SHP77 (cell line): ENCODE measurements at regions not wholly inside any gene's neighbourhood (a gene's known extent, or its start where the extent isn't known, plus 50 kb on each side); places are given as distances from the start of the nearest gene placed in this dataset.
"Not testable (repeated sequence)": the region's sequence is repeated elsewhere in the genome, so short reads cannot be mapped to it uniquely, and the experiment has no call there.

Source experiments
- DNase-seq, 2 experiments: peaks; one replicate each; lab custom pipeline; 2025; lab: John Stamatoyannopoulos, UW

DNA sequence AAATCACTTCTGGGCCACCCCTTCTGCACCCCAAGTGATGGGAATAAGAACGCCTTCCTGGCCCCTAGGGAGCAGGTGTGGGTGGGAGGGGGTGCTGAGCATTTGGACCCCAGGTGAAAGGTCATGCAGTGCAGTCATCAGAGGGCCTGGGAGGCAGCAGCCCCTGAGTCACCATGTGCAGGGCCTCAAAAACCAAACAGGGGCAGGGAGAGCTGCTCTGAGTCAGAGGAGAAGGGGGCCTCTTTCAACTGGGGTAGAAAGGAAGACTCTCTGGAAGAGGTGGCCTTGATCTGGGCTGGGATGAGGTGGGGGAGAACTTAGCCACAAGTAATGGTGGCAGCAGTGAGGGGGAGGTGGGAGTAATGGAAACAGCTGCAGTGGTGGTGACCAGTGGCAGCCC is 164.3 kb downstream of the BUB3 start:
- no peak for DNase-seq

DNA sequence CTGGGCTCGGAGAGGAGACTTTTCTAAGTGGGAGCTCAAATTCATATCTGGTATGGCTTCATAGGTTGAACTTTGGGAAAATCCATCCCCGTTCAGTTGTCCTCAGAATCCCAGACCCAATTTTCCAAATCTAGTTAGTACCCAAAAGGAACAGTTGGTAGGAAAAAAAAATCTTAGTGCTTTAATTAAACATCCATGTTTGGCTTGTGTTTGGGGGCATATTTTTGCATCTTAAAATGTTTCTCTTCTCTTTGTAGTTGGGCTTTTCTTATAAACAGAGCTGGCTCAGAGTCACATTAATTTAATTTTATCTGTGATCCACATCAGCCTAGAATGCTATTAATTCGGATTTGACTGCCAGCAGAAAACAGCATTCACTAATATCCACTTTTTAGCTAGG is 165.9 kb downstream of the BUB3 start:
- DNase-seq = no peak

DNA sequence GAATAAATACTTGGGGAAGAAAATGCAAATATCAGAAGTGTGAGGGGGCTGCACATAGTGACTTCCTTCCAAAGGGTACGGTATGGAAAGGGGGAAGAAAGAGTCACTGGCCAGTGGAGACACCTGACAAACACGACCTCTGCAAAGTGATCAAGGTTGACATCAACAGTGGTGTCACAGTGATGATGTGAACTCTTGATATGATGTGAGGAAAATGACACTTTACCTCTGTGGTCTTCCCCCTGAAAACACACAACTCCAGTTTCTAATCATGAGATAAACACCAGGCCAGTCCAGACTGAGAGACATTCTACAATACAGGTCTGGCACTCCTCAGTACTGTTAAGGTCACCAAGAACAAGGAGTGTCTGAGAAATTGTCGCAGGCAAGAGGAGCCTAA is 169.7 kb downstream of the BUB3 start:
- no peak for DNase-seq

DNA sequence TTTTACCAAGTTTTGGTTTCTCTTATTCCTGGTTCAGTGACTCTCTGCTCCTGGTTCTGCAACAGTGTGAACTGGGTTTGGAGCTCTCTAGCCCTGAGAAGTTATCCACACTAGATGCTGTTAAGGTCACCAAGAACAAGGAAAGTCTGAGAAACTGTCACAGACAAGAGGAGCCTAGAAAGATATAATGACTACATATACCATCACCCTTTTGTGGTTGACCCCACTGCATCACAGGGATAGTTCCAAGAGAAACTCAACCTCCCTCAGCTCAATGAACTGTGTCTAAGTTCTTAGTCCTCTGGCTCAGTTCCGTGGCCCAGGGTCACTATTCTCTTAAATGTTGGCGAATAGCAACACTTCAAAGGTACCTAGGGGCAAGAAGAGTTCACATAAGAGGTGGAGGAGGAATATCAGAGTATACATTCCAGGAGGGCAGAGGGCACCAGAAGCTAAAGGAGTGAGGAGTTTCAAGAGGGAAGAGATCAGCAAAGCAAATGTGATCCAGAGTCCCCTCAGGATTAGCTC is 171.5 kb downstream of the BUB3 start:
- DNase-seq = no peak

DNA sequence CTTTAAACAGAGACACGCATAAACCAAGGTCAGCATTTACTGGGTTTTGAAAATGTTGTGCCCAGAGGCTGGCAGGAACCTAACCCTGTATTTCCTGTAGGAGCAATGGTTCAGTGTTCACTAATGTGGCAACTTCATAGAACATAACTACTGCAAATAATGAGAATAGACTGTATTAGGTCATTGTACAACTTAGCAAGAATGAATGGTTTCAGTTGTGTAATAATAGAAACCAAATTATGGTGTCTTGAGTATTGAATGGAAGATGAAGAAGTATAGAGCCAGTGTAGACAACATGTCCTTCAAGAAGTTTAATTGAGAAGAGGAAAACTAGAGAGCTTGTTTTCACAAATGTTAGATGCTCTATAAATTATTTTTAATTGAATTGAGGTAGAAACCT is 172.5 kb downstream of the BUB3 start:
- DNase-seq = no peak

DNA sequence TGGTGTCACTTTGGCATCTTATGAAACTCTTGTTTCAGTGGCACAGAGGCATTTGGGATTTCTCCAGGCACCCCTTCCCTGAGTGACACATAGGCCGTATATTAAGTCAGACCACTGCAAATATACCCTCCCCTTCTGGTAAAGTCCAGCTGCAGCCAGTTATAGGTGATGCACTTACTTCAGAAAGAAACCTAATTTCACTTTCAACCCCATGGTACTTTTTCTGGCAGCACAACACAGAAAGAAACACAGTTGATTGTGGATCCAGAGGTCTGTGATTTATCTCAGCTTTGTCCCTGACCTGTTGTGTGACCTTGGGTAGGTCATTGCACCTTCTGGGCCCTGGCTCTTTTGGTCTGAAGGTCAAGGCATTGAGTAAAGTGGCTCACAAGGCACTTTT is 173.2 kb downstream of the BUB3 start:
- no peak for DNase-seq

DNA sequence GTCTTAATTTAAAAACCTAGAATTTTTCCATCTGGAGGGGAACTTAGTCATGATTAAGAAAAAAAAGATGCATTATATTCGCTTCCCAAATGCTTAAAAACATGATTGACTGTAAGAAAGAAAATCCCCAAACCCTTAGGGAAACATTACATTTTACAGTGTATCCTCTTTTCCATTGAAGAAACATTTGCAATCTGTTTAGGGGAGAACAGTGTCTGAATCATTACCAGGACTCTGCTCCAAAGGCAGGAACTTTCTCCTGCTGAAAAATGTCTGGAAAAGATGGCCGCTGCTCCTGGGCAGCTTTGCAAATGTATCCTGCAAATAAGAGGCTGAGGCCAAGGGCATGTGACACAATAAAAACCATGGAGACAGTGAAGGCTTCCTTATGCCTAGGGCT is 173.7 kb downstream of the BUB3 start:
- DNase-seq = no peak

DNA sequence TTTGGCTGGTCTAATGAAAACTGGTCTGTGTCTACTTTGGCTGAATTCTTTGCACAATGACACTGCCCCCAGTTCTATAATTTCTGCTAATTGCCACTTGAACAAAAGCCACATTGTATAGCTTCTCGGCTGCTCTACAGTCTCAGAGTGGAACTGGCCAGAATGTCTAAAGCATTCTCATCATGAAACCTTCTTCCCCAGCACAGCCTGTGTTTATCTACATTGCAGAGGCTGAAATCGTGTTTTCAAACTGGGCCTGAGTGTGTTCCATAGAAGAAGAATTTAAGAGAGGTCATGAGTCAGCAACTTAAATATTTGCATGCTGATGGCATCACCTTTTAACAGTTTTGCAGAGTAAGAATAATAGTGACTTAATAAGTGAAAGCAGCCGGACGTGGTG is 177.2 kb downstream of the BUB3 start:
- no peak for DNase-seq

DNA sequence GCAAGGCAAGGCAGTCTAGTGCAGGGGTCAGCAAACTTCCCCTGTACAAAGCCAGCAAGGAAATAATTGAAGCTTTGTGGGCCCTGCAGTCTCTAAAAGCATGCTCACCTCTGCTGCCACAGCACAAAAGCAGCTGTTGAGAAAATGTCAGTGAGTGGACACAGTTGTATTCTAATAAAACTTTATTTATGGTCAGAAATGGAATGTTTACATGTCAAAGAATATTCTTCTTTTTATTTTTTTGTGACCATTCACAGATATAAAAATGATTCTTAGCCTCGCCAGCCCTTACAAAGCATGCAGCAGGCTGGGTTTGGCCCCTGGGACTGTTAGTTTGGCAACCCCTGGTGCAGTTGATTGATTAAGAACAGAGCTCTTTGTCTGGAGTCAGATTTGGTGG is 192.4 kb downstream of the BUB3 start:
- DNase-seq = no peak

DNA sequence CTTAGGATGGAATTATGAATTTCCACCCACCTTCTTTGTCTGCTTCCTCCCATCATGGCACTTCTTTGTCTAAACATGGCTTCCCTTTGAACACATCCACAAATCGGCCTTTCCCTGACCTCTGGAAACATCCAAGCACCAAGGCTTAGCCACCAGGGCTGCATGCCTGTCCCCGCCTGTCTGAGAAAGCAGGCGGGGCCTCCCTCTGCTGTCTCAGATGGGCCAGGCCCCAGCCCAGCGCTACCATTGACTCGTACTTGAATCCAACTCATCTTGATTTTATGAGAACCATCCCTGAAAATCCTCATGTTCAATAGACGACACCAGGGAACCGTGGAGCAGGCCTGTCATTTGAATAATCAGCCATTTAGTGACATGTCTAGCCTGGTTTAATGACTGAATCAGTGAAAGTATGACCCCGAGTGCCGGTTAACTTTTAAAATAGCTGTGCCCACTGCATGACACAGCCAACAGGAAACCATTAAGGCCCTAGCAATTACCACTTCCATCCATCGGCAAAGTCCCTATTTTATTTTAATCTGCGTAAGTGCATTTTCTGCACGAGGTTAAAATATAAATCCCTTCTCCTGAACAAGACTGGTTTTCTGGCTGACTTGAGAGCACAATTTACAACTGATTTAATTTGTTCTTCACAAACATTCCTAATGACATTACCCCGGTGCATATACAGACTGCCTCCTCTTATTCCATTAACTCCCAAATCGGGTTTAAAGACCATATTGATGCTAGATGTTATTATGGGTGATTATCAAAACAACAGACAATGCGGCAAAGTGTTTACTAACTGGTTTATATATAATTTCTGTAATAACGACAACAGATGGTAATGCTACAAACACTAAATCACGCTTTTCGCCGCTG is 194.7 kb downstream of the BUB3 start:
- no peak for DNase-seq

DNA sequence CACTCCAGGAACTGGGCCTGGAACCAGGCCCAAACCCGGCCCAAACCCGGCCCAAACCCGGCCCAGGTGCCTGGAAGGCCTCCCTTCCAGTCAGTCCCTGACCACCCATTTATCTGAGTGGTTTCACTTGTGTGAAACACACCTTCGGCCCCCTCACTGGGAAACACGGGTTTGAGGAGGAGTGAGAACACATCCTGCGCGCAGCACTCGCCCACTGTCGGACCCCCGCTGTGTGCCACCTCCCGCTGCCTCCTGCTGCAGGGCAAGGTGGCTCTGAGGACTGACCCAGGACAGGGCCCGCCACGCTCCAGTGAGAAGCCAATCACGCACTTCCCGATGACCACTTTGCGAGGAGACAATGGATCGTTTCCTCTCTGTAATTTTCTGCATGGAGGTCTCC is 197.5 kb downstream of the BUB3 start:
- no peak for DNase-seq

DNA sequence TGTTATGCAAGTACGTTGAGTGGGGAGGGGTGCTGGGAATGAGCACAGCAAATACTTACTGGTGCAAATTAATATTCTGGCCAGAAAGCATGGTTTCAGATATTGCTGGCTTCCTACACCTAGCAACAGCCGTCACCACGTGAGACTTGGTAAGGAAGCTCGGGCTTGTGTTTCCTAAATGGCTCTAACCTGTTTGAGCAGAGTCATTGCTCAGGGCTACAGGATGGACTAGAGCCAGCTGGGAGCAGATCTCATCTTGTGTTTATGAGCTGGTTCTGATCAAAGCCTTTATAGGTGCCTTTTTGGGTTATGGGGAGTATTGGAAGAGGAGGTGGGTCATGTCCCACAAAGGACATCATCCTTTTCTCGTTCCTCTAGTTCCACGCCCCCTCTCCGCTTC is 200.3 kb downstream of the BUB3 start:
- no peak for DNase-seq

DNA sequence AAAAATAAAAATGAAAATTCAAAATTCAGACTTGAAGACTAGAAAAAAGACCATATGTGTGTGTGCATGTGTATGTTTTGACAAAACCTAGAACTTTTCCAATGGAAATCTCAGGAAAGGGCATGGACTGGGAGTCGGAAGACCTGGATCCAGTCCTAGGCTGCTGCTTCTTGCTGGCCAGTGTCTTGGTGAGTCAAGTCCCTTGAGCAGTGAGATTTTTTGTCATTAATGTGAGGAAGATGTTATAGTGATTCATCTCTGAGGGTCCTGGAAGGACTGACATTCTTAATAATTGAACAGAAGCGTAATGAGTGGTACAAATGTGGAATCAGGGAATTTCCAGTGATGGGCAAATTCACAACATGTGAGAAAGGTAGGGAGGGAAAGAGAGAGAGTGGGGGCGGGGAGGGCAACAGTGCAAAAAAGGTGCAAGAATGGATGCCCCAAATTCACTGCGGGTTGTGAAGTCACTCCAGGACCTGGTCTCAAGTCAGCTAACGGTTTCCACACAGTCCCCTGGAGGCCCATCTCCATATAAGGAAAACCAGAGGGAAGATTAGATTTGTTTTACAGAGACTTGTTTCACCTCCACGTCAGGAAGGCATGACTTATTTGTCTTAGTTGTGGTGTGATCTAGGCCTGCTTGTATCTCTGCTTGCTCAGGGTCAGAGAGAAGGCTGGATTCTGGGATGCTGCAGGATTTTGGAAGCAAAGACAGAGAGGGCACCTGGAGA is 201.7 kb downstream of the BUB3 start:
- DNase-seq = no peak

DNA sequence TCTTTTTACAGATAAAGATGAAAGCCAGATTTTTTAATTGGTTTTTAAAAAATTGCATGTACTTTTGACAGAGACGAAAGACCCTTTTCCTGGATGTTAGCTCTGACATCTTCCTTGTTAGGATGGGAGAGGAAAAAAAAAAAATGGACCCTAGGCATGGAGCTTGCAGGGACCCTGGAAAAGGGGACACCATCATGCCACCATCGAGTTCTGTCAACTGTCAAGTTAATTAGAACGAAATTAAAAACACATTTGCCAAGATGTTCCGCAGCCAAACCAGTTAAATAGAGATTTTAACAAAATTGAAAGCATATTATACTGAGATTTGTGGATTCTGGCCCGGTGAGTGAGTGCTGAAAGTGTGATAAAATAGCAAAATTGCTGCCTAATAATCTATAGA is 202.6 kb downstream of the BUB3 start:
- DNase-seq = no peak

DNA sequence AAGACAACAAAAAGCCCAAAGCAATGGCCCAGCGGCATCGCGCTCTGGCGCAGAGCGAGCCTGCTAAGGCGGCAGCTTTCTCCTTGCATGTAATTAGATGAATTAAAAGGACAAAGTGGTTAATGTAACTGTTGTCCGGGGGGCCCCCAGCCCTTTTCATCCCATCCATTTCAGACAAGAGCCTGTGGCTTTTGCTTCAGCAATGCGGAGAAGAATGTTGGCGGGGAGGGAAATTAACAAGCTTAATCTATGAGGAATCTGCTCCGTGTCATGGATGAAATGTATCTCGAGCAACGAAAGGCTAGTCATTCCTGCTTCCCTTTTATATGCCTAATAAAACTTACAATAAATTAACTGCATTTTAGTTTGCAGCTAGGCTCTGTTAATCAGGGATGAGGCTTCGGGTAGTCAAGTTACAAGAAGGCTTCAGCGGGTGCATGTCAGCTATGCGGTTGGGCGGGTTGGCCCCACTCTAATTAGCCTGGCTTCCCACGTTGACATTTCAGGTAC is 203.3 kb downstream of the BUB3 start:
- no peak for DNase-seq

DNA sequence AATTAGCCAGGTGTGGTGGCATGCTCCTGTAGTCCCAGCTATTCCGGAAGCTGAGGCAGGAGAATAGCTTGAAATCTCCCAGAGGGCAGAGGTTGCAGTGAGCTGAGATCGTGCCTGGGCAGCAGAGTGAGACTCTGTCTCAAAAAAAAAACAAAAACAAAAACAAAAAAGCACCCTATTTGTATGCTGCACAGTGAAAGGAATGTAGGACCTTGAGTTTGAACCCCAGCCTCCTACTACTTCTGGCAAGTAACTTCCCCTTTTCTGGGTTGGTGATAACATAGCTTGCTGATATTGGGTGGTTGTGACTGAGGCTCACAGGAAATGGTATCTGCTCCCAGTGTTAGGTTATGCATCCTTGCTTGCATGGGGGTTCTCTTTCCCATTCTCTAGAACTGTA is 205.3 kb downstream of the BUB3 start:
- DNase-seq = no peak

DNA sequence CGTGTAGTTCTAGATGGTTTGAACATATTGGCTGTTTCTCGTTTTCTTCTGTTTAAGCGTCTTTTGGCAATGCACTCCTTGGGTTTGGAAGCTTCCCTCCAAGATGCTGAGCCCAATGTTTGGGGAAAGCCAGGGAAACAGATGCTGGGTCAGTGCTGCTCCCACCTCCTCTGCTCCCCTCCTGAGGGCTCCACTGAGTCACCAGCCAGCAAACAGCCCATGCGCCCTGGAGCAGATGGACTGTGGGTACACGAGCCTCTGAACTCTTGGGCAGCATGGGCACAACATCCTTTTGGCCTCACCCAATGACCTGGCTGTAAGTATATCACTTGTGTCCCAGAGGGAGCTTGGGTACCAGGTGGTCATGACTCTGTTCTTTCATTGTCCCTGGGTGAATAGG is 207.6 kb downstream of the BUB3 start:
- no peak for DNase-seq

DNA sequence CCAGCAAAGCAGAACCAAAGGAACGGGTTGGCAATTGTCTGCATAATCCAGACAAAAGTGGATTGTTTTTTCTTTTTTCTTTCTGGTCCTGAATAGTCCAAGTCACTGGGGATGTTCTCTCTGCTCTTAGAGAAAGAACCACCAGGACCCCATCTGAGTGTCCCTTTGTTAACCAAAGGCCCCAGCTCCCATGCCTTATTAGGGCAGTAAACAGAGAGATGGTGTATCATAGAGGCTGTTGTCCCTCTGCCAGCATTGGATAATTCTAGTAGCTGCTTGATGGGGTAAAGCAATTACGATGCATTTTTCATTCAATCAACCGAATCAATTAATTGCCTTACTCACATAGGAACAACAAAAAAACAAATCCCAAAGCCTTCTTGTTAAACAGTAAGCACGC is 213.0 kb downstream of the BUB3 start:
- no peak for DNase-seq

DNA sequence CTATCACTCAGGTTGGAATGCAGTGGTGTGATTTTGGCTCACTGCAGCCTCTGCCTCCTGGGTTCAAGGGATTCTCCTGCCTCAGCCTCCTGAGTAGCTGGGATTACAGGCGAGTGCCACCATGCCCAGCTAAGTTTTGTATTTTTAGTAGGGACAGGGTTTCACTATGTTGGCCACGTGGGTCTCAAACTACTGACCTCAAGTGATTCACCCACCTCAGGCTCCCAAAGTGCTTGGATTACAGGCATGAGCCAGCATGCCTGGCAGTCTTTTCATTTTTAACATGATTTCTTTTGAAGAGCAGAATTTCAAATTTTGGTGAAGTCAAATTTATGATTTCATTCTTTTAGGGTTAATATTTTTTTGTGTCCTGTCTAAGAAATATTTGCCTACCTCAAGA is 217.4 kb downstream of the BUB3 start:
- not testable (repeated sequence) for DNase-seq

DNA sequence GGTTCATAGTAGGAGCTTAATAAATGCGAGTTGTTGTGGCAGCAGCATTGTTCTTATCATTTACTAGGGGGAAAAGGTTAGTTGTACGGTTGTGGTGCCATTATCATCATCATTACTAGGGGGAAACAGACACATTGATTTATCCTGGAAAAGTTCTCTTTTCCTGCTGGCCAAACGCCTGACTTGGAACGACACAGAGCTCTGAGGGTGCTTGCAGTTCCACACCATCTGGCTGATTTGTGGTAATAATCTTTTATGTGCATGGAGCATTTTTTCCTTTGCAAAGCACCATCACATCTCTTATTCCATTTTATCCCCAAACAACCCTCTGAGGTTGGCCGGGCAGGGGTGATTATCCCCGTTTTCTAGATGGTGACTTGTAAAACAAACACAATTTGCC is 219.4 kb downstream of the BUB3 start:
- DNase-seq = no peak

DNA sequence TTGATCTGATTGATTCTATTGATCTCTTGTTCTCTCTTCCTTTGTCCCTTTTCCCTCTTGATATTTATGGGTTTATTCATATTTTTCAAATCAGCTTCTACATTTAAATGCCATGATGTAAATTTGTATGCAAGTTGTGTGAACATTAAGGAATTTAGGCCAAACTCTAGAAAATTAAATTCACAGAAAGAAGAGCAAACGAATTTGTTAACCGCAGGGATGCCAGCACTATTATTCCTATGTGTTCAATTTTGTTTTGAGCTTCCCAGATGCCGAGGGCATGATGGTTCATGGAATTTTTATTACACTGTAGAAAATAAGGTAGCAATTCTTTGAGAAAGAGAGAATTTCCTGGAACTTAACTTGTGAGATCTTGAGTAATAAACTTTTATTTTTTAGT is 220.9 kb downstream of the BUB3 start:
- DNase-seq = no peak

DNA sequence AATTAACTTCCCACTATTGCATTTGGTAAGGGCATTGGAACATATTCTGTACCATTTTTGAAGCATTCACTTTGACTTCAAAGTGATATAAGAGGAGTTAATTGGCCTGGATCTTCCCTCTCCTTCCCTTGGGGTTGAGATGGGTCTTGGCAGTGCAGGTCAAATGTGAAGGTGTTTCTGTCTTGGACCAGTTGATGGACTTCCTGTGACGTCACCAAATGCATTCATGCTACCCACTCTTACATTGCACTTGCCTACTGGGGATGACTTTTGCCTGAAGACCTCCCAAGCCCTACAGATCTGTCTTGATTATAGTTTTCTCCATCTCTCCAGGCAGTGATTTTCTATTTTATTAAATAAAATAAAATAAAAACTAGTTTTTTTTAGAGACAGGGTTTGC is 221.5 kb downstream of the BUB3 start:
- DNase-seq = no peak

DNA sequence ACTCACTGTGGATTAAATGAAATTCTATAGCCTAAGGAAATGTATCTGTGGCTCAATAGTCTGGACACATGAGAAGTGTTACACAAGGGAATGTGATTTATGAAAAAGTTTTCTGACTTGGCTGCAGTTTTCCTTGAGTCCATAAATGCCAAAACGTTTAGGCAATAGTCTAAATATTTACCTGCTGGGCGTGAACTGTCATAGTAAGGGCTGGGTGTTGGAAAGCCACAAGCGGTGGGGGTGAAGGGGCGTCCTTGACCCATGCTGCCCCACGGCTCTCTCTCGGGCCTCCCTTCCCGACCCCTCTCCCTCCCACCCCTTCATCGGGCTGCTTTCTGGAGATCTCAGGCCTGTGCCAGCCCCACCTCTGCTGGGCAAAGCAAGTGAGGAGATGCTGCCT is 223.7 kb downstream of the BUB3 start:
- DNase-seq = no peak
